ENCODE measurements at regions not wholly inside any gene's neighbourhood (a gene's known extent, or its start where the extent isn't known, plus 50 kb on each side); places are given as distances from the start of the nearest gene placed in this dataset.

- peaks cover 8% of the 10 kb centered on the region; the same call in 1 of the 2 replicates for H3K4me1 ChIP-seq (ENCODE audit: insufficient read depth, low read length)
- H3K23ac ChIP-seq (ENCODE audit: insufficient read length, low read depth, low read length) = no peak overlapping the region
- H3K4ac ChIP-seq (ENCODE audit: low read depth, low read length) = no peak overlapping the region
- no peak overlapping the region for H4K5ac ChIP-seq (ENCODE audit: insufficient read length, low read depth, low read length)
- H3K23me2 ChIP-seq (ENCODE audit: insufficient read length, low read depth, low read length, poor library complexity, severe bottlenecking) = no peaks in the 10 kb centered on the region
- H3T11ph ChIP-seq (ENCODE audit: low read length) = no peak overlapping the region
- no peak overlapping the region for H2BK20ac ChIP-seq (ENCODE audit: low read depth, low read length, poor library complexity, severe bottlenecking)
- H2AFZ ChIP-seq (ENCODE audit: low read length) = no peak overlapping the region
- H2BK12ac ChIP-seq (ENCODE audit: insufficient read length, low read depth, low read length) = no peak overlapping the region
- H3K27ac ChIP-seq (ENCODE audit: insufficient read length, low read depth, low read length) = no peak overlapping the region
- no peaks in the 10 kb centered on the region; a peak in 1 of 7 replicates for H3K36me3 Mint-ChIP-seq (ENCODE audit: insufficient read depth in 1 of 3, low read depth in 3 of 3)
- H3K27me3 ChIP-seq (ENCODE audit: insufficient read depth, low read length) = no peaks in the 10 kb centered on the region
- no peak for TF ChIP-seq CTCF (conservative IDR thresholded peaks at IDR 0.05)
- H3K79me1 ChIP-seq (ENCODE audit: insufficient read depth, low read depth, low read length, poor library complexity, severe bottlenecking) = no peaks in the 10 kb centered on the region
- no peak overlapping the region for H2AK5ac ChIP-seq (ENCODE audit: insufficient read length, low read length)
- no peaks in the 10 kb centered on the region for H4K20me1 ChIP-seq (ENCODE audit: control insufficient read depth, insufficient read depth, insufficient read length)
- H4K8ac ChIP-seq (replicated peaks; ENCODE audit: insufficient read length, low read depth, low read length) = no peak overlapping the region
- no CpG with 5 or more reads among the region's 5 CpGs for WGBS (ENCODE audit: extremely low coverage, insufficient read length, low lambda C conversion rate)
- no peaks in the 10 kb centered on the region for H3K79me2 ChIP-seq (ENCODE audit: insufficient read depth, low read length)
- no peak overlapping the region for H3K56ac ChIP-seq (ENCODE audit: insufficient read length, low read depth, low read length)
- H2BK120ac ChIP-seq (ENCODE audit: low read depth, low read length, poor library complexity, severe bottlenecking) = no peak overlapping the region
- no peak overlapping the region for H3K4me3 Mint-ChIP-seq
- no peak overlapping the region for H4K91ac ChIP-seq (ENCODE audit: insufficient read length, low read depth, low read length)
- no peak overlapping the region for H3K18ac ChIP-seq (ENCODE audit: insufficient read length, low read depth, low read length)
- no peaks in the 10 kb centered on the region for H3K9me3 Mint-ChIP-seq
- H3K4me2 ChIP-seq (ENCODE audit: insufficient read depth, insufficient read length, low read length) = no peak overlapping the region
- no peak overlapping the region for H3K27ac Mint-ChIP-seq
- H3K27me3 Mint-ChIP-seq (ENCODE audit: low read depth) = no peaks in the 10 kb centered on the region
- H3K14ac ChIP-seq (ENCODE audit: insufficient read depth, low read length) = no peak overlapping the region
- H2BK15ac ChIP-seq (ENCODE audit: low read depth, low read length) = no peak overlapping the region
- peaks cover 7 to 9% of the 10 kb centered on the region in 2 experiments for H3K4me1 Mint-ChIP-seq
- no peaks in the 10 kb centered on the region for H3K9me3 ChIP-seq (ENCODE audit: control insufficient read depth, low read depth, low read length)
- DNase-seq = no peak
- no peak overlapping the region for H2BK5ac ChIP-seq (ENCODE audit: insufficient read length, low read length)
- H3K9ac ChIP-seq (ENCODE audit: extremely low read depth, insufficient read length, low read length) = no peak overlapping the region
Measured at GRCh38 chr1:185486346-185486745, 169.3 kb upstream of the IVNS1ABP start.

All from H9 (cell line).